Thymus (tissue), 11 donors: ENCODE measurements at regions not wholly inside any gene's neighbourhood (a gene's known extent, or its start where the extent isn't known, plus 50 kb on each side); places are given as distances from the start of the nearest gene placed in this dataset.
"Not testable (repeated sequence)": the region's sequence is repeated elsewhere in the genome, so short reads cannot be mapped to it uniquely, and the experiment has no call there.

Experiments
- DNase-seq, 9 donors: peaks; one replicate each; pipeline ENCODE4 v3.0.0-alpha.2; 2013; ENCODE audit warnings: low spot score in 9 of 9, low read depth in 6 of 9, missing footprints in 1 of 9
- H3K27ac ChIP-seq, 2 donors: one replicate each; pipeline ENCODE4 v1.5.1; 2013; ENCODE audit warnings: control low read depth in 1 of 2, low read depth in 1 of 2, low read length in 1 of 2, mild to moderate bottlenecking in 1 of 2, moderate library complexity in 1 of 2
- H3K27me3 ChIP-seq, 2 donors: one replicate each; pipeline ENCODE4 v1.5.1; 2013; ENCODE audit warnings: low read length in 1 of 2; ENCODE audit not compliant: control insufficient read depth in 2 of 2, insufficient read depth in 1 of 2
- H3K36me3 ChIP-seq, 2 donors: one replicate each; pipeline ENCODE4 v1.5.1; 2013; ENCODE audit warnings: low read length in 1 of 2, mild to moderate bottlenecking in 1 of 2, moderate library complexity in 1 of 2; ENCODE audit not compliant: control insufficient read depth in 2 of 2, insufficient read depth in 2 of 2
- H3K4me1 ChIP-seq, 2 donors: one replicate each; pipeline ENCODE4 v1.5.1; 2013; ENCODE audit warnings: low read length in 2 of 2; ENCODE audit not compliant: control insufficient read depth in 2 of 2, insufficient read depth in 2 of 2
- H3K4me3 ChIP-seq, 2 donors: one replicate each; pipeline ENCODE4 v1.5.1; 2013; ENCODE audit warnings: low read length in 2 of 2, control low read depth in 1 of 2, mild to moderate bottlenecking in 1 of 2
- H3K9me3 ChIP-seq, 2 donors: one replicate each; pipeline ENCODE4 v1.5.1; 2013; ENCODE audit warnings: low read length in 1 of 2, mild to moderate bottlenecking in 1 of 2; ENCODE audit not compliant: control insufficient read depth in 2 of 2, insufficient read depth in 1 of 2
- WGBS: extraction: QIAGEN DNeasy Blood & Tissue Kit; methylation state at CpG from one replicate; pipeline ENCODE4 v1.1.7; 2013; 5-methylcytosine and 5-hydroxymethylcytosine counted together
- donor health status: healthy.

- H3K9me3 ChIP-seq, DNase-seq, H3K27me3 ChIP-seq, H3K4me1 ChIP-seq, H3K36me3 ChIP-seq, H3K4me3 ChIP-seq, H3K27ac ChIP-seq: not testable (repeated sequence)
These were observed 258.6 kb downstream of the NPIPA8 start for GRCh38 chr16:18077910-18078309.

GRCh38 chr16:18072161-18072560, 264.4 kb downstream of the NPIPA8 start:
- WGBS = 97% methylated on average over 1 of the region's 1 CpG
- Histone ChIP-seq H3K9me3 (no peaks in the 10 kb centered on the region), H3K27ac (no peak overlapping the region), H3K4me3 (no peak overlapping the region), H3K27me3 (no peaks in the 10 kb centered on the region), H3K36me3 (no peaks in the 10 kb centered on the region), H3K4me1 (no peaks in the 10 kb centered on the region)
- no peak for DNase-seq

- H3K4me3 ChIP-seq = no peak overlapping the region
- H3K4me1 ChIP-seq = no peaks in the 10 kb centered on the region
- no peaks in the 10 kb centered on the region for H3K9me3 ChIP-seq
- H3K27me3 ChIP-seq = no peaks in the 10 kb centered on the region
- no peak overlapping the region for H3K27ac ChIP-seq
- H3K36me3 ChIP-seq = no peaks in the 10 kb centered on the region
- DNase-seq = no peak
These were observed 266.9 kb downstream of the NPIPA8 start for GRCh38 chr16:18069683-18070082.

GRCh38 chr16:18068477-18068876, 268.1 kb downstream of the NPIPA8 start:
- DNase-seq = no peak
- Histone ChIP-seq H3K27ac (no peak overlapping the region), H3K27me3 (no peaks in the 10 kb centered on the region), H3K4me3 (no peak overlapping the region), H3K9me3 (no peaks in the 10 kb centered on the region), H3K36me3 (no peaks in the 10 kb centered on the region), H3K4me1 (no peaks in the 10 kb centered on the region)

- WGBS = 38% methylated on average over 9 of the region's 9 CpGs
- Histone ChIP-seq H3K4me3 (no peak overlapping the region), H3K27me3 (no peaks in the 10 kb centered on the region), H3K9me3 (no peaks in the 10 kb centered on the region), H3K27ac (no peak overlapping the region), H3K36me3 (no peaks in the 10 kb centered on the region), H3K4me1 (no peaks in the 10 kb centered on the region)
- DNase-seq = no peak
These were observed 273.8 kb downstream of the NPIPA8 start for GRCh38 chr16:18062713-18063112.

- Histone ChIP-seq H3K4me3 (no peak overlapping the region), H3K4me1 (no peaks in the 10 kb centered on the region), H3K27ac (no peak overlapping the region), H3K36me3 (no peaks in the 10 kb centered on the region), H3K9me3 (no peaks in the 10 kb centered on the region), H3K27me3 (no peaks in the 10 kb centered on the region)
- no peak for DNase-seq
- WGBS = 77% methylated on average over 7 of the region's 7 CpGs
These were observed 276.2 kb downstream of the NPIPA8 start for GRCh38 chr16:18060351-18060750.

GRCh38 chr16:18059577-18059976, 277.0 kb downstream of the NPIPA8 start:
- Histone ChIP-seq H3K27me3 (no peaks in the 10 kb centered on the region), H3K4me3 (no peak overlapping the region), H3K27ac (no peak overlapping the region), H3K36me3 (no peaks in the 10 kb centered on the region), H3K9me3 (no peaks in the 10 kb centered on the region), H3K4me1 (no peaks in the 10 kb centered on the region)
- no peak for DNase-seq
- 88% methylated on average over 6 of the region's 6 CpGs for WGBS

- H3K27ac ChIP-seq = no peak overlapping the region
- H3K27me3 ChIP-seq = no peaks in the 10 kb centered on the region
- no peak overlapping the region for H3K4me3 ChIP-seq
- no peaks in the 10 kb centered on the region for H3K36me3 ChIP-seq
- WGBS = 100% methylated on average over 1 of the region's 1 CpG
- no peak for DNase-seq
- no peaks in the 10 kb centered on the region for H3K9me3 ChIP-seq
- H3K4me1 ChIP-seq = no peaks in the 10 kb centered on the region
These were observed 277.4 kb downstream of the NPIPA8 start for GRCh38 chr16:18059089-18059488.

GRCh38 chr16:18055411-18055916, 281.1 kb downstream of the NPIPA8 start:
- Histone ChIP-seq H3K4me1 (no peaks in the 10 kb centered on the region), H3K4me3 (no peak overlapping the region), H3K27me3 (no peaks in the 10 kb centered on the region), H3K9me3 (no peaks in the 10 kb centered on the region), H3K36me3 (no peaks in the 10 kb centered on the region), H3K27ac (no peak overlapping the region)
- DNase-seq = no peak
- WGBS = 81% methylated on average over 4 of the region's 4 CpGs

- no peaks in the 10 kb centered on the region for H3K4me1 ChIP-seq
- H3K27ac ChIP-seq = no peak overlapping the region
- no peaks in the 10 kb centered on the region for H3K9me3 ChIP-seq
- H3K27me3 ChIP-seq = no peaks in the 10 kb centered on the region
- no peak overlapping the region for H3K4me3 ChIP-seq
- no peaks in the 10 kb centered on the region for H3K36me3 ChIP-seq
- DNase-seq = no peak
- 90% methylated on average over 6 of the region's 6 CpGs for WGBS
These were observed 285.8 kb downstream of the NPIPA8 start for GRCh38 chr16:18050777-18051176.
